Mucosa of descending colon (tissue), 3 donors: ENCODE measurements at regions not wholly inside any gene's neighbourhood (a gene's known extent, or its start where the extent isn't known, plus 50 kb on each side); places are given as distances from the start of the nearest gene placed in this dataset.

ENCODE experiments used
- ATAC-seq: fragments of 200-7000 bp; cut with Tn5 transposase; one replicate; pipeline ENCODE4 v1.9.1; 2020; ENCODE audit warnings: mild to moderate bottlenecking, moderate library complexity
- DNase-seq, 3 donors: peaks; one replicate each; pipeline ENCODE4 v3.0.0-alpha.2; 2020
- H3K36me3 ChIP-seq: fragments of 200-600 bp; one replicate; pipeline ENCODE4 v1.8.0; 2021; ENCODE audit warnings: low read depth, mild to moderate bottlenecking
- H3K4me1 ChIP-seq: fragments of 200-600 bp; one replicate; pipeline ENCODE4 v1.8.0; 2021; ENCODE audit warnings: low read depth, mild to moderate bottlenecking
- H3K4me3 ChIP-seq: fragments of 200-600 bp; one replicate; pipeline ENCODE4 v1.8.0; 2021; ENCODE audit warnings: mild to moderate bottlenecking
- H3K9me3 ChIP-seq: fragments of 200-600 bp; one replicate; pipeline ENCODE4 v1.8.0; 2021; ENCODE audit warnings: mild to moderate bottlenecking
- CTCF ChIP-seq: fragments of 200-600 bp; IDR thresholded peaks from one replicate; pipeline ENCODE4 v1.8.0; 2022; ENCODE audit warnings: antibody characterized with exemption, mild to moderate bottlenecking
- intact Hi-C, 2 donors: fragments of 100-400 bp; cut with DNase I in 1 of 2; cut with micrococcal nuclease in 1 of 2; formaldehyde crosslinking; loops; one replicate each; pipeline versions ENCODE4 v1.11.0 to v1.11.1; 2022; cut with DNase I, micrococcal nuclease
- donor health status: DM: no; HTN: no; CAD: no; lungs with moderate emphysema.
- donor health status: DM: no; HTN: no; CAD: no.
- donor health status: DM: no; HTN: yes; CAD: no.

DNA sequence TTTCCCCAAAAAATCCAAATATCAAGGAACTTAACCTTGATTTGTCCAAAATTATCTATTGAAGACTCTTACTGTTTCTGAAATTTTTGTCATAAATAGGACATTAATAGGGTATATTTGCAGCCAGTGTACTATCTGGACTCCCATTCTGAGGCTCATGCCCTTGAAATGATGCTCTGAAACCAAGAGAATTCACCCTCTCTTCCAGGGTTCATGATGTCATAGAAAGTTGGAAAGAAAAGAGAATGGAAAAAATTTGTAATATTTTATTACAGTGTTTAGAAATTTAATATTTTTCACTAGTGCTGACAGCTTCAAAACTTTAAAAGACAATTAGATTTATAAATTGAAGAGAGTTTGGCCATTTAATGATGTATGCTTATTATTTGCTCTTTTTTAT lies 712.5 kb downstream of the MCTP2 start:
- Histone ChIP-seq H3K36me3 (no peaks in the 10 kb centered on the region), H3K4me3 (no peak overlapping the region), H3K9me3 (no peaks in the 10 kb centered on the region), H3K4me1 (no peaks in the 10 kb centered on the region)
- DNase-seq = no peak
- no peak for ATAC-seq
- intact Hi-C loops = no loop called here
- no peak for TF ChIP-seq CTCF

DNA sequence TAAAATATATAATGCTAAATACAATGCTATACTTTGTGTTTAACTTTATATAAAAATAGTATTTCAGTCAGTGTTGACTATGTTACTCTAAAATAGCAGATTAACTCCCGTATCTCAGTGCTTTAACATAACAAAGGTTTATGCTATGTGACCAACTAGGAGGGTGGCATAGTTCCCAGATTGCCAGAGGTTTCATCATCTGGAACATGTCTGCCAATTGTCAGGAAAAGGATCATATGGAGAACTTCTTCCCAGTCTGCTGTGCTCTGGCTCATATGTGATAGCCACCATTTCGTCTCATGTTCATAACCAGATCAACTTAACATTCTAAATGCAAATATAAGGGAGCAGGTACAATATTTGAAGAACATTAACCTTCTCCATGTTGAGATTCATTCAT lies 720.2 kb downstream of the MCTP2 start:
- DNase-seq (no peak), ATAC-seq (no peak)
- Histone ChIP-seq H3K4me1 (no peaks in the 10 kb centered on the region), H3K36me3 (no peaks in the 10 kb centered on the region), H3K4me3 (no peak overlapping the region), H3K9me3 (no peaks in the 10 kb centered on the region)
- TF ChIP-seq CTCF = no peak
- intact Hi-C loops = no loop called here

- intact Hi-C loops = no loop called here
- Histone ChIP-seq H3K4me3 (no peak overlapping the region), H3K9me3 (peaks cover 5% of the 10 kb centered on the region), H3K4me1 (no peaks in the 10 kb centered on the region), H3K36me3 (no peaks in the 10 kb centered on the region)
- DNase-seq (no peak), ATAC-seq (no peak)
- no peak for TF ChIP-seq CTCF
These were observed 732.6 kb downstream of the MCTP2 start for GRCh38 chr15:94963953-94964352.

DNA sequence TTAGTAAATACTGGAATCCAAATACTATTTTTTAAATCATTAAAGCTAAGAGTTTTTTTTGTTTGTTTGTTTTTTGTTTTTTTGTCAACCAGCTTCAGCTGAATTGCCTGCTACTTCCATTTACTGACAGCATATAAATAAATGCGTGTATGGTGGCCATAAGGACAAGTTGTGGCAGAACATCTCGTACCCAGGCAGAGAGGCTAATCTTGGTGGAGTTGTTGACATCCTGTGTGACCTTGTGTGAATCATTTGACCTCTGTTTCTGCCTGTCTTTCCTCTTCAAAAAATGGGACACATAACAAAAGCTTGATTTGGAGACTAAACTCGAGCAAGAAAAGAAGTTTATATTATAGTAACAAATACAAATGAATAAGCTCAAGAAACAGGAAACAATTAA lies 734.2 kb downstream of the MCTP2 start:
- Histone ChIP-seq H3K4me1 (no peaks in the 10 kb centered on the region), H3K4me3 (no peak overlapping the region), H3K36me3 (no peaks in the 10 kb centered on the region), H3K9me3 (no peaks in the 10 kb centered on the region)
- DNase-seq (no peak), ATAC-seq (no peak)
- intact Hi-C loops = no loop called here
- TF ChIP-seq CTCF = no peak

DNA sequence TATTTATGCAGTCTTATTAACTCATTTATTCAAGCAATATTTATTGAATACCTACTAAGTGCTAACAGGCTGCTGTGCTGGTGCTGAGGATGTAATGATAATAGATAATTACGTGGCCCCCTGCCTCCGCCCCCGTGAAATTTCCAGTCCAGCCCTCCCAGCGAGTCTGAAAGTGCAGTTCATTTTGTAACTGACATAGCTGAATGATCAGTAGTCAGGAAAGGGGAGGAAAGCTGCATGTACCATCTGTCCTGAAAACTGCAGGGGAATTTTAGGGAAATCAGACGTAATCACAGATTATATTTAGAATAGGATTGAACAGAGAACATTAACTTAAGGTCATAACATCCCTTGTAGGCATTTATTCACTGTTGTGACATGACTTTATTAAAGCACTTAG lies 736.8 kb downstream of the MCTP2 start:
- no peaks in the 10 kb centered on the region for H3K9me3 ChIP-seq
- intact Hi-C loops = no loop called here
- H3K4me1 ChIP-seq = no peaks in the 10 kb centered on the region
- no peaks in the 10 kb centered on the region for H3K36me3 ChIP-seq
- ATAC-seq (no peak), DNase-seq (no peak)
- TF ChIP-seq CTCF = no peak
- no peak overlapping the region for H3K4me3 ChIP-seq

DNA sequence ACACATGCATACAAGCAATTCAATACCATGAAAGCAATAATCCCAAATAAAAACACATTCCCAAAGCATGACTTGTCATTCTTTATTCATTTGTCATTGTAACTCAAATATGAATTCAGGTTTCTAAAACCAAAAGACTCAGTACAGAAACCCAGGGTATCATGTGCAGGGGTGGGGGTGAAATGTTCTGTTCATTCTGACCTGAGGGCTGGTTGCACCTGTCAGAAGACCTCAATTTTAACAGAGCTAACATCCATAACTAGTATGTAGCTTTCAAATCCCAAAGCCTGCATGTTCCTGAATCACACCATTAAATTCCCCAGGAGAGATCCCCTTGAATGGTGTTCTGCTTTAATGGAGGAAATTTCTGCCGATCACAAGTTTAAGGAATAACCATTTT lies 738.7 kb downstream of the MCTP2 start:
- ATAC-seq (no peak), DNase-seq (no peak)
- TF ChIP-seq CTCF = no peak
- no peaks in the 10 kb centered on the region for H3K36me3 ChIP-seq
- H3K4me1 ChIP-seq = no peaks in the 10 kb centered on the region
- intact Hi-C loops = no loop called here
- H3K9me3 ChIP-seq = no peaks in the 10 kb centered on the region
- H3K4me3 ChIP-seq = no peak overlapping the region
